DOHH2 (cell line): ENCODE measurements at regions not wholly inside any gene's neighbourhood (a gene's known extent, or its start where the extent isn't known, plus 50 kb on each side); places are given as distances from the start of the nearest gene placed in this dataset.

Source experiments
- H3F3A ChIP-seq: fragments of 200-600 bp; sonication (generic), shearing (Covaris generic); 2 replicates; pipeline ENCODE4 v1.6.0; 2016; ENCODE audit warnings: antibody characterized with exemption, mild to moderate bottlenecking; ENCODE audit not compliant: control insufficient read depth, insufficient read depth
- H3K27ac ChIP-seq: fragments of 200-600 bp; sonication (generic); 2 replicates; pipeline ENCODE4 v1.5.1; 2014; ENCODE audit warnings: low read depth, mild to moderate bottlenecking, low read length, moderate library complexity
- H3K27me3 ChIP-seq: fragments of 200-600 bp; sonication (generic); 2 replicates; pipeline ENCODE4 v1.6.1; 2014; ENCODE audit warnings: mild to moderate bottlenecking, low read length, mixed read lengths; ENCODE audit not compliant: control insufficient read depth
- H3K36me3 ChIP-seq: fragments of 200-600 bp; sonication (generic); 2 replicates; pipeline ENCODE4 v1.6.1; 2014; ENCODE audit warnings: mild to moderate bottlenecking, low read length, moderate library complexity, mixed read lengths; ENCODE audit not compliant: control insufficient read depth
- H3K4me1 ChIP-seq: fragments of 200-600 bp; sonication (generic); 2 replicates; pipeline ENCODE4 v1.6.1; 2014; ENCODE audit warnings: mild to moderate bottlenecking, low read length, mixed read lengths; ENCODE audit not compliant: control insufficient read depth
- H3K4me2 ChIP-seq: fragments of 200-600 bp; sonication (generic); 2 replicates; pipeline ENCODE4 v1.6.0; 2014; ENCODE audit warnings: mild to moderate bottlenecking, low read length, moderate library complexity
- H3K4me3 ChIP-seq: fragments of 200-600 bp; sonication (generic); 2 replicates; pipeline ENCODE4 v1.5.1; 2014; ENCODE audit warnings: mild to moderate bottlenecking, low read length, mixed read lengths
- H3K79me2 ChIP-seq: fragments of 200-600 bp; sonication (generic); 2 replicates; pipeline ENCODE4 v1.6.1; 2014; ENCODE audit warnings: mild to moderate bottlenecking, low read length, mixed read lengths; ENCODE audit not compliant: control insufficient read depth
- H3K9me2 ChIP-seq: fragments of 200-600 bp; sonication (generic); replicated peaks from 2 replicates; pipeline ENCODE4 v1.6.1; 2014; ENCODE audit warnings: mild to moderate bottlenecking, low read length, mixed read lengths; ENCODE audit not compliant: control insufficient read depth
- H3K9me3 ChIP-seq: fragments of 200-600 bp; sonication (generic); 2 replicates; pipeline ENCODE4 v1.6.1; 2014; ENCODE audit warnings: antibody characterized with exemption, low read length, mixed read lengths; ENCODE audit not compliant: control insufficient read depth, insufficient read depth
- H4K20me1 ChIP-seq: fragments of 200-600 bp; sonication (generic); 2 replicates; pipeline ENCODE4 v1.6.0; 2014; ENCODE audit warnings: low read depth, mild to moderate bottlenecking, antibody characterized with exemption, low read length, moderate library complexity; ENCODE audit not compliant: control insufficient read depth, insufficient read depth
- CTCF ChIP-seq: fragments of 200-600 bp; sonication (generic); IDR thresholded peaks from one replicate; pipeline ENCODE4 v1.5.1; 2014; ENCODE audit warnings: antibody characterized with exemption, mild to moderate bottlenecking, low read depth, low read length; ENCODE audit not compliant: poor library complexity, severe bottlenecking
- EZH2phosphoT487 ChIP-seq: fragments of 200-600 bp; sonication (generic); IDR thresholded peaks from 2 replicates; pipeline ENCODE4 v1.6.1; 2017; ENCODE audit warnings: borderline replicate concordance, mild to moderate bottlenecking, antibody characterized with exemption, low read length, moderate library complexity, mixed read lengths

GRCh38 chr3:110456438-110457138 is 615.0 kb upstream of the NECTIN3 start:
- Histone ChIP-seq H3K4me3 (no peak overlapping the region), H3K27ac (no peak overlapping the region), H3K4me2 (no peak overlapping the region), H3K9me2 (no peaks in the 10 kb centered on the region), H3K36me3 (no peaks in the 10 kb centered on the region), H3K79me2 (no peaks in the 10 kb centered on the region), H3K4me1 (no peaks in the 10 kb centered on the region), H3K9me3 (peaks cover 4% of the 10 kb centered on the region; the same call in 1 of the 2 replicates), H3K27me3 (no peaks in the 10 kb centered on the region), H4K20me1 (no peaks in the 10 kb centered on the region), H3F3A (no peaks in the 10 kb centered on the region)
- TF ChIP-seq EZH2phosphoT487 (no peak), CTCF (no peak)

- no peaks in the 10 kb centered on the region for H3F3A ChIP-seq
- no peak overlapping the region for H3K27ac ChIP-seq
- no peak overlapping the region for H3K4me3 ChIP-seq
- TF ChIP-seq EZH2phosphoT487 (no peak), CTCF (no peak)
- no peaks in the 10 kb centered on the region for H3K79me2 ChIP-seq
- H3K4me2 ChIP-seq = no peak overlapping the region
- no peaks in the 10 kb centered on the region for H4K20me1 ChIP-seq
- H3K9me3 ChIP-seq = peaks cover 4% of the 10 kb centered on the region; the same call in 1 of the 2 replicates
- no peaks in the 10 kb centered on the region for H3K9me2 ChIP-seq
- H3K4me1 ChIP-seq = no peaks in the 10 kb centered on the region
- H3K27me3 ChIP-seq = no peaks in the 10 kb centered on the region
- no peaks in the 10 kb centered on the region for H3K36me3 ChIP-seq
Measured at GRCh38 chr3:110457508-110457907, 614.1 kb upstream of the NECTIN3 start.

- TF ChIP-seq CTCF = no peak
- no peak for TF ChIP-seq EZH2phosphoT487
- Histone ChIP-seq H4K20me1 (no peaks in the 10 kb centered on the region), H3K79me2 (no peaks in the 10 kb centered on the region), H3K4me2 (no peak overlapping the region), H3F3A (no peaks in the 10 kb centered on the region), H3K4me1 (no peaks in the 10 kb centered on the region), H3K9me2 (no peaks in the 10 kb centered on the region), H3K4me3 (no peak overlapping the region), H3K27me3 (no peaks in the 10 kb centered on the region), H3K27ac (no peak overlapping the region), H3K36me3 (no peaks in the 10 kb centered on the region), H3K9me3 (peaks cover 4% of the 10 kb centered on the region; the same call in 1 of the 2 replicates)
Measured at GRCh38 chr3:110459021-110459420, 612.6 kb upstream of the NECTIN3 start.
